ENCODE measurements at regions not wholly inside any gene's neighbourhood (a gene's known extent, or its start where the extent isn't known, plus 50 kb on each side); places are given as distances from the start of the nearest gene placed in this dataset.

DNA sequence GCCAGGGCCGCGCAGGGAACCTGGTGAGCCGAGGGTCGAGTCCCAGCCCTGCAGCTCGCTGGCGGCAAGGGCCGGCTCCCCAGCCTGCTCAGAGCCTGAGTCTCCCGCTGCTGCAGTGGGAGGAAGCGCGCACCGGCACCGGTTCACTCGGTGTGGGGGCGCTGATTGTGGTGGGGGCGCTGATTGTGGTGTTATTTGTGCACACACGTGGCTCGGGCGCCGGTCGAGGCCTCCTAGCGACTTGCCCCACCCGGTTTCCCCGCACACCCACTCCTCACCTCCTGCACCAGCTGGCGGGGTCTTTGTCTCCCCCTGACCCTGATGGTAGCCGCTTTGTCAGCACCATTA is 266.7 kb downstream of the NSG2 start:
- Histone ChIP-seq H3K4me3 (ENCODE audit: low read depth in 1 of 5, low read length in 5 of 5) (peak overlapping the region in 1 of 5 donors; percentile 61), H3K9ac (ENCODE audit: low read length in 5 of 5) (no peak overlapping the region), H3K4me1 (ENCODE audit: control insufficient read depth in 5 of 5, insufficient read depth in 5 of 5, low read length in 5 of 5) (peaks cover 0 to 10% (median 9%) of the 10 kb centered on the region in 5 donors), H3K36me3 (ENCODE audit: control insufficient read depth in 5 of 5, insufficient read depth in 5 of 5, low read length in 5 of 5) (no peaks in the 10 kb centered on the region), H3K9me3 (ENCODE audit: control insufficient read depth in 5 of 5, low read length in 5 of 5) (no peaks in the 10 kb centered on the region), H3K27me3 (ENCODE audit: control insufficient read depth in 5 of 5, insufficient read depth in 4 of 5, low read length in 5 of 5) (peaks cover 17 to 41% (median 28%) of the 10 kb centered on the region in 5 donors), H3K27ac (ENCODE audit: low read depth, low read length) (no peak overlapping the region)

DNA sequence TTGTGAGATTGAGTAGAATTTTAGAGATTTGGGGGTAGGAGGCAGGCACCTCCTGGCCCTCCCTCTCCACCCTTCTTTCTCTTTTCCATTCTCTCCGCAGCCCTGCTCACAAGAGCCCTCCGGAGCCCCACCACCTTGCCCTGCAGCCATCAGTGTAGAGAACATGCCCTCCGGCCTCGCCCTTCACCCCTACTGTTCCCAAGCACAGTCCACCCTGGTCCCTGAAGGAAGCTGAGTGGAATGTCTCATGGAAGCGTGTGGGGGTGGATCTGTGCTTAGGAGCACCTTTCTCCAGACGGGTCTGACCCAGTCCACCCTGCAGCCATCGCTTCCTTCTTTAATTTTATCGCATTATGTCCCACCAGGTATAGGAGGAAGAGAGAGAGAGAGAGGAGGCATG is 267.1 kb downstream of the NSG2 start:
- Histone ChIP-seq H3K4me3 (ENCODE audit: low read depth in 1 of 5, low read length in 5 of 5) (no peak overlapping the region), H3K4me1 (ENCODE audit: control insufficient read depth in 5 of 5, insufficient read depth in 5 of 5, low read length in 5 of 5) (peaks cover 0 to 13% (median 9%) of the 10 kb centered on the region in 5 donors), H3K27me3 (ENCODE audit: control insufficient read depth in 5 of 5, insufficient read depth in 4 of 5, low read length in 5 of 5) (peaks cover 17 to 41% (median 28%) of the 10 kb centered on the region in 5 donors), H3K9ac (ENCODE audit: low read length in 5 of 5) (no peak overlapping the region), H3K27ac (ENCODE audit: low read depth, low read length) (no peak overlapping the region), H3K36me3 (ENCODE audit: control insufficient read depth in 5 of 5, insufficient read depth in 5 of 5, low read length in 5 of 5) (no peaks in the 10 kb centered on the region), H3K9me3 (ENCODE audit: control insufficient read depth in 5 of 5, low read length in 5 of 5) (no peaks in the 10 kb centered on the region)

DNA sequence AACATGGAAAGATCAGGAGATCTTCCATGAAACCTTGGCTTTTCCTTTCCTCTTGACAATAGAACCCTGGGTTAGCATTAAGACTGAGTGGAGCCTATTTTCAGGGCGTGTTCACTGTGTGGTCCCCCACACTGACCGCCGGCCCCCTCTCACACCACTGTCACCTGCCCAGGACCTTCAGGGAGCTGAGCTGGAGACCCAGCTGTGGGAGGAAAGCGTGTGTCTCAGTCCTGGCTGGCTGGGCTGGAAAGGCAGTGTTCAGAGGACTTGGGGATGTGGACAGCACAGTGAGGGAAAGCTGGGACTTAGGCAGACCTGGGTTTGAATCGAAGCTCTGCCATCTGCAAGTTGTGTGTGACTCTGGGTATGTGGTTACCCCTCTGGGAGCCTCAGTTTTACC is 268.1 kb downstream of the NSG2 start:
- no peak overlapping the region for H3K4me3 ChIP-seq (ENCODE audit: low read depth in 1 of 5, low read length in 5 of 5)
- H3K36me3 ChIP-seq (ENCODE audit: control insufficient read depth in 5 of 5, insufficient read depth in 5 of 5, low read length in 5 of 5): no peaks in the 10 kb centered on the region
- no peak overlapping the region for H3K9ac ChIP-seq (ENCODE audit: low read length in 5 of 5)
- H3K27me3 ChIP-seq (ENCODE audit: control insufficient read depth in 5 of 5, insufficient read depth in 4 of 5, low read length in 5 of 5): peaks cover 17 to 41% (median 28%) of the 10 kb centered on the region in 5 donors
- no peak overlapping the region for H3K27ac ChIP-seq (ENCODE audit: low read depth, low read length)
- peaks cover 0 to 14% (median 9%) of the 10 kb centered on the region in 5 donors for H3K4me1 ChIP-seq (ENCODE audit: control insufficient read depth in 5 of 5, insufficient read depth in 5 of 5, low read length in 5 of 5)
- H3K9me3 ChIP-seq (ENCODE audit: control insufficient read depth in 5 of 5, low read length in 5 of 5): no peaks in the 10 kb centered on the region

DNA sequence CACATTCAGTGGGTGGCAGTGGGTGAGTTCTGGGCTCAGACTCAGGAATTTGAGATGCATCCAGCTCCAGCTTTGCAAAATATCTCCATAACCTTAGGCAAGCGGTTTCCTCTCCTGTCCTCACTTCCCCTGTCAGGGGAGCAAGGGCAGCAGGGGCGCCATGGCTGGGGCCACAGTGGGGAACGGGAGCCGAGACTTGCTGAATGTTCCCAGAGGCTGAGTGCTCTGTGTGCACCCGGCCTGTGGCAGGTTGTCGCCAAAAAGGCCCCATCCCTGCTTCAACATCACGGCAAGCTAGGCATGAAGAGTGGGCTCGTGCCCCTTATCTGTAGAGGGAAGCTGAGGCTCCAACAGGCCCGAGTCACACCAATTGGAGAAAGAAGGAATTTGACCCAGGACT is 268.8 kb downstream of the NSG2 start:
- Histone ChIP-seq H3K27ac (ENCODE audit: low read depth, low read length) (no peak overlapping the region), H3K4me1 (ENCODE audit: control insufficient read depth in 5 of 5, insufficient read depth in 5 of 5, low read length in 5 of 5) (peaks cover 0 to 14% (median 9%) of the 10 kb centered on the region in 5 donors), H3K4me3 (ENCODE audit: low read depth in 1 of 5, low read length in 5 of 5) (no peak overlapping the region), H3K27me3 (ENCODE audit: control insufficient read depth in 5 of 5, insufficient read depth in 4 of 5, low read length in 5 of 5) (peaks cover 17 to 38% (median 28%) of the 10 kb centered on the region in 5 donors), H3K36me3 (ENCODE audit: control insufficient read depth in 5 of 5, insufficient read depth in 5 of 5, low read length in 5 of 5) (no peaks in the 10 kb centered on the region), H3K9me3 (ENCODE audit: control insufficient read depth in 5 of 5, low read length in 5 of 5) (no peaks in the 10 kb centered on the region), H3K9ac (ENCODE audit: low read length in 5 of 5) (no peak overlapping the region)

DNA sequence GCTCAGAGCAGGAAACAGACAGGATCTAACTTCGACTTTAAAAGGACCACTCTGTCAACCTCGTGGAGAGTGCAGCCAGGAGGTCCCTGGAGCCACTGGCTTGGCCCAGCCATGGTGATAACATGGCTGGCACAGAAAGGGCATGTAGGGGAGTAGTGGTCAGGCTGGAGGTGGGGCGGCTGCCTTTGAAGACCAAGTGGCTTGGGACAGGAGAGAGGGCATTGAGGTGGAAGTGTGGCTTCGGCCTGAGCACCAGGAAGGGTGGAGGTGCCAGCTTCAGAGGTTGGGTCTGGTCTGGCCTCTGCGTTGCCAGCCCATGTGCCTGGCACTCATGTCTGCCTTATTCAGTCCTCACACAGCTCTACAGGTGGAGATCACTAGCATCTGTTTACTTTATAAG is 270.0 kb downstream of the NSG2 start:
- Histone ChIP-seq H3K27ac (ENCODE audit: low read depth, low read length) (no peak overlapping the region), H3K4me3 (ENCODE audit: low read depth in 1 of 5, low read length in 5 of 5) (no peak overlapping the region), H3K9ac (ENCODE audit: low read length in 5 of 5) (no peak overlapping the region), H3K9me3 (ENCODE audit: control insufficient read depth in 5 of 5, low read length in 5 of 5) (no peaks in the 10 kb centered on the region), H3K27me3 (ENCODE audit: control insufficient read depth in 5 of 5, insufficient read depth in 4 of 5, low read length in 5 of 5) (peaks cover 17 to 38% (median 33%) of the 10 kb centered on the region in 5 donors), H3K4me1 (ENCODE audit: control insufficient read depth in 5 of 5, insufficient read depth in 5 of 5, low read length in 5 of 5) (peaks cover 0 to 14% (median 9%) of the 10 kb centered on the region in 5 donors), H3K36me3 (ENCODE audit: control insufficient read depth in 5 of 5, insufficient read depth in 5 of 5, low read length in 5 of 5) (no peaks in the 10 kb centered on the region)

DNA sequence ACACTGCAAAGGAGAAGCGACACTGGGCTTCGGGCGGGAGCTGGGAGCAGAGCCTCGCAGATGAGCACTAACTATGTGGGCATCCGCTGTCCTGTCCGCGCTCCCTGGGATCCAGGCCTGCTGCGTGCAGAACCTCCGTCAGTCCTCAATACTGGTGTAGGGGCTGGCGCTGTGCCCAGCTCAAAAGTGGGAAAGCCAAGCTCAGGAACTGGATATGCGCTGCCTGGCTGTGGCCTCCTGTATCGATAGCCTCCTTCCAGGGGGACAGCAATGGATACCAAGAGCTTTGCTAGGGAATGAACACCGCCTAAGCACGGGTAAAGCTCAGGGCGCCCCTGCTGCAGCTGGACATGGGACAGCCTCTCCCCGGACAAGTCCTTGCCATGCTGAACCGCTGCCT is 270.4 kb downstream of the NSG2 start:
- H3K9ac ChIP-seq (ENCODE audit: low read length in 5 of 5): no peak overlapping the region
- H3K27me3 ChIP-seq (ENCODE audit: control insufficient read depth in 5 of 5, insufficient read depth in 4 of 5, low read length in 5 of 5): peaks cover 13 to 35% (median 30%) of the 10 kb centered on the region in 5 donors
- no peaks in the 10 kb centered on the region for H3K36me3 ChIP-seq (ENCODE audit: control insufficient read depth in 5 of 5, insufficient read depth in 5 of 5, low read length in 5 of 5)
- no peaks in the 10 kb centered on the region for H3K9me3 ChIP-seq (ENCODE audit: control insufficient read depth in 5 of 5, low read length in 5 of 5)
- no peak overlapping the region for H3K4me3 ChIP-seq (ENCODE audit: low read depth in 1 of 5, low read length in 5 of 5)
- no peak overlapping the region for H3K27ac ChIP-seq (ENCODE audit: low read depth, low read length)
- H3K4me1 ChIP-seq (ENCODE audit: control insufficient read depth in 5 of 5, insufficient read depth in 5 of 5, low read length in 5 of 5): peaks cover 0 to 14% (median 9%) of the 10 kb centered on the region in 5 donors

DNA sequence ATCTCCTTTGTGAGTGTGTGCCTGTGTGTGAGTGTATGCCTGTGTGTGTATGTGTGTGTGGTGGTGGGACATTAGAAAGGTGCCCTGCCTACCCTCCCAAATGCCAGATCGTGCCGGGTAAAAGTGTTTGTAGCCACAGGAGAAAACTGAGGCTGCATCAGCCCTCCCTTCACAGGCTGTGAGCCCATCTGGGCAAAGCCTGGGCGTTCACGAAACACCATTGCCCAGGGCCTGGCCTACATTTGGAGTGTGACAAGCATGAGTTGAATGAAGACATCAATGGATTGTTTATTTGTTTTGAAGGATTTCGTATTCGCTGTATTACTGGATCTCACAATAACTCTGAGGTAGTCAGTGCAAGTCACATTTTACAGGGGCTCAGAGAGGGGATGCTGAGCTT is 270.8 kb downstream of the NSG2 start:
- H3K9me3 ChIP-seq (ENCODE audit: control insufficient read depth in 5 of 5, low read length in 5 of 5): no peaks in the 10 kb centered on the region
- peaks cover 8 to 32% (median 28%) of the 10 kb centered on the region in 5 donors for H3K27me3 ChIP-seq (ENCODE audit: control insufficient read depth in 5 of 5, insufficient read depth in 4 of 5, low read length in 5 of 5)
- H3K27ac ChIP-seq (ENCODE audit: low read depth, low read length): no peak overlapping the region
- H3K4me3 ChIP-seq (ENCODE audit: low read depth in 1 of 5, low read length in 5 of 5): no peak overlapping the region
- H3K9ac ChIP-seq (ENCODE audit: low read length in 5 of 5): no peak overlapping the region
- H3K4me1 ChIP-seq (ENCODE audit: control insufficient read depth in 5 of 5, insufficient read depth in 5 of 5, low read length in 5 of 5): peaks cover 0 to 14% (median 9%) of the 10 kb centered on the region in 5 donors
- no peaks in the 10 kb centered on the region for H3K36me3 ChIP-seq (ENCODE audit: control insufficient read depth in 5 of 5, insufficient read depth in 5 of 5, low read length in 5 of 5)

DNA sequence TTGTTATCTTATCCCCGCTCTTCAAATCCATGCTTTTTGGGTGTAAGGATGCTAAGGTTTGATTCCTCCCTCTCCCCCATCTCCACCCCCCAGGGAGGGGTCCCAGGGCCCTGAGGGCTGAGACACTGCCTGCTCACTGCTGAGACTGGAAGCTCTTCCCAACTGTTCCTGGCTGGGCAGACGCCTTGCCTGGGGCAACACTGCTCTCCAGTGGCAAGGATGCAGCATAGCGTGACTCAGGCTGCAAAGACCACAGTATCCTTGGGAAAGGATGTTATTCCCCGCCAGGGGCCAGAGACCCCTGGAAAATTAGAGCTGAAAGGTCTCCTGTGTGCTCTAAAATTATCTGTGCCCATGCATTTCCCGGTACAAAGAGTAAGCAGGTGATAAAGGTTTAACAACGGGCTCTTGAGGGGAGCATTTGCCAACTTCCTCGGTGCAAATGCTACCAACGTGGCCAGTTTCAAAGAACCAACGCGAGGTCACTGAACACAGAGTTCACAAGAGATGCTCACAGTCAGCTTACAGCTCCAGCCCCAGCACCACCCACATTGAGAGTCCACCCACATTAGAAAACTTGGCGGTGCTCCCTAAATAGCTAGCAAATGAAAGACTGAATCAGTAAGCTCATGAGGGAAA is 271.9 kb downstream of the NSG2 start:
- Histone ChIP-seq H3K9ac (ENCODE audit: low read length in 5 of 5) (no peak overlapping the region), H3K36me3 (ENCODE audit: control insufficient read depth in 5 of 5, insufficient read depth in 5 of 5, low read length in 5 of 5) (no peaks in the 10 kb centered on the region), H3K27me3 (ENCODE audit: control insufficient read depth in 5 of 5, insufficient read depth in 4 of 5, low read length in 5 of 5) (peaks cover 7 to 36% (median 31%) of the 10 kb centered on the region in 5 donors), H3K27ac (ENCODE audit: low read depth, low read length) (no peak overlapping the region), H3K4me3 (ENCODE audit: low read depth in 1 of 5, low read length in 5 of 5) (no peak overlapping the region), H3K4me1 (ENCODE audit: control insufficient read depth in 5 of 5, insufficient read depth in 5 of 5, low read length in 5 of 5) (peaks cover 0 to 4% (median 0%) of the 10 kb centered on the region in 5 donors), H3K9me3 (ENCODE audit: control insufficient read depth in 5 of 5, low read length in 5 of 5) (no peaks in the 10 kb centered on the region)

DNA sequence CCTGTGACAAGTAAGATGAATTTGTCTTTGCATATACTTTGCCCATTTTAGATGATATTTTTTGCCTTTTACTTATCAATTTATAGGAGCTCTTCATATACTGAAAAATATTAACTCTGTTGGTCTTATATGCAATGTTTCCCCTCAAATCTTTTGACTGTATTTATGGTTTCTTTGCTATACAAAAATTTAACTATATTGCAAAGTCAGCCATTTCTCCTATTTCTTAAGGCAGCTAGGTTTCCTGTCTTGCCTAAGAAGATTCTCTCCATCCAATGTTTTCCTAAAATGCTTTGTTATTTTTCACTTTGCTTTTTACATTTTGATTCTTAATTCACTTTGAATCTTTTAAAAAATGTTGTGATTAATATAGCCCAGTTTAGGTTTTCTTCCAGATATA is 273.1 kb downstream of the NSG2 start:
- Histone ChIP-seq H3K27me3 (ENCODE audit: control insufficient read depth in 5 of 5, insufficient read depth in 4 of 5, low read length in 5 of 5) (peaks cover 6 to 30% (median 24%) of the 10 kb centered on the region in 5 donors), H3K9ac (ENCODE audit: low read length in 5 of 5) (no peak overlapping the region), H3K9me3 (ENCODE audit: control insufficient read depth in 5 of 5, low read length in 5 of 5) (no peaks in the 10 kb centered on the region), H3K36me3 (ENCODE audit: control insufficient read depth in 5 of 5, insufficient read depth in 5 of 5, low read length in 5 of 5) (no peaks in the 10 kb centered on the region), H3K4me3 (ENCODE audit: low read depth in 1 of 5, low read length in 5 of 5) (no peak overlapping the region), H3K27ac (ENCODE audit: low read depth, low read length) (no peak overlapping the region), H3K4me1 (ENCODE audit: control insufficient read depth in 5 of 5, insufficient read depth in 5 of 5, low read length in 5 of 5) (peaks cover 0 to 4% (median 0%) of the 10 kb centered on the region in 5 donors)

DNA sequence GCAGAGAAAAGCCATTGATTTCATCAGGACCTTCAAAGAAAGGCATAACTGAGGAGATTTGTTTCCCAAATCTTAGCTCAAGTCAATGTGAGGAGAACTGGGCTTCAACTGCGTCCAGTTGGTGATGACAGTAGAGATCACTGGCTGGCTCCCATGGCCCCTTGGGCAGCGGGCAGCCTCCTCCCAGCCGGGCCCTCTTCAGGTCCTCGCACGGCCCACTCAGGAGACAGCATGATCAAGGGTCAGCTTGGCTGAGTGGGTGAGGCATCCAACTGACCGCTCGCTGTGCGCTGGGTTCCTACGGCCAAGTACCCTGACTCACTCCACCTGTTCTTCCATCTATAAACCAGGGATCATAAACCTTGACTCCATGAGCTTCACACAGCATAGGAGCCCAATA is 274.0 kb downstream of the NSG2 start:
- H3K27ac ChIP-seq (ENCODE audit: low read depth, low read length): no peak overlapping the region
- peaks cover 0 to 4% (median 0%) of the 10 kb centered on the region in 5 donors for H3K4me1 ChIP-seq (ENCODE audit: control insufficient read depth in 5 of 5, insufficient read depth in 5 of 5, low read length in 5 of 5)
- peaks cover 0 to 27% (median 20%) of the 10 kb centered on the region in 5 donors for H3K27me3 ChIP-seq (ENCODE audit: control insufficient read depth in 5 of 5, insufficient read depth in 4 of 5, low read length in 5 of 5)
- H3K9me3 ChIP-seq (ENCODE audit: control insufficient read depth in 5 of 5, low read length in 5 of 5): no peaks in the 10 kb centered on the region
- no peaks in the 10 kb centered on the region for H3K36me3 ChIP-seq (ENCODE audit: control insufficient read depth in 5 of 5, insufficient read depth in 5 of 5, low read length in 5 of 5)
- H3K9ac ChIP-seq (ENCODE audit: low read length in 5 of 5): no peak overlapping the region
- H3K4me3 ChIP-seq (ENCODE audit: low read depth in 1 of 5, low read length in 5 of 5): no peak overlapping the region
